22Rv1 (cell line): ENCODE measurements at regions not wholly inside any gene's neighbourhood (a gene's known extent, or its start where the extent isn't known, plus 50 kb on each side); places are given as distances from the start of the nearest gene placed in this dataset.

Source experiments
- CTCF ChIP-seq: fragments of 450-650 bp; IDR thresholded peaks from 2 replicates; pipeline ENCODE4 v1.5.1; 2017; ENCODE audit warnings: mild to moderate bottlenecking
- ZFX ChIP-seq: fragments of 450-650 bp; IDR thresholded peaks from 2 replicates; pipeline ENCODE4 v1.6.1; 2017; ENCODE audit warnings: antibody characterized with exemption, borderline replicate concordance

- no peak for TF ChIP-seq CTCF
- no peak for TF ChIP-seq ZFX
These were observed 86.2 kb upstream of the PPM1H start for GRCh38 chr12:63021116-63021515.
